OCI-LY7 (cell line): ENCODE measurements at regions not wholly inside any gene's neighbourhood (a gene's known extent, or its start where the extent isn't known, plus 50 kb on each side); places are given as distances from the start of the nearest gene placed in this dataset.

Experiments used
- BruUV-seq: library from RNA; stranded (reverse); fragments of 400-500 nt; replicated peaks from 2 replicates; lab custom pipeline; 2021; lab: Mats Ljungman, UMichigan
- CTCF ChIA-PET: fragments of 300-600 bp; sonication (Branson Sonifier 250); formaldehyde crosslinking; loops from one replicate; lab custom pipeline; 2022; ENCODE audit warnings: antibody characterized with exemption; ENCODE audit not compliant: unreplicated experiment; lab: Charles Lee
- POLR2A ChIA-PET: fragments of 300-600 bp; sonication (Branson Sonifier 250); formaldehyde crosslinking; loops from one replicate; lab custom pipeline; 2022; ENCODE audit warnings: antibody characterized with exemption; lab: Charles Lee
- DNase-seq: peaks from one replicate; pipeline ENCODE4 v3.0.0-alpha.2; 2015; ENCODE audit warnings: low spot score
- H2AFZ ChIP-seq: fragments of 200-600 bp; sonication (generic), shearing (Covaris generic); 2 replicates; pipeline ENCODE4 v1.6.1; 2014; ENCODE audit warnings: mild to moderate bottlenecking, antibody characterized with exemption, low read length, moderate library complexity
- H3K27ac ChIP-seq: fragments of 200-600 bp; sonication (generic); 2 replicates; pipeline ENCODE4 v1.5.1; 2014; ENCODE audit warnings: mixed run types, low read depth, mild to moderate bottlenecking, moderate library complexity, low read length, inconsistent platforms; ENCODE audit not compliant: poor library complexity, severe bottlenecking
- H3K36me3 ChIP-seq: fragments of 200-600 bp; sonication (generic); 2 replicates; pipeline ENCODE4 v1.6.1; 2014; ENCODE audit warnings: mild to moderate bottlenecking, antibody characterized with exemption, low read length, moderate library complexity, mixed read lengths; ENCODE audit not compliant: insufficient read depth
- H3K4me1 ChIP-seq: fragments of 200-600 bp; sonication (generic); 2 replicates; pipeline ENCODE4 v1.5.1; 2014; ENCODE audit warnings: mild to moderate bottlenecking, low read length; ENCODE audit not compliant: insufficient read depth, poor library complexity, severe bottlenecking
- H3K4me2 ChIP-seq: fragments of 200-600 bp; sonication (generic); 2 replicates; pipeline ENCODE4 v1.6.1; 2014; ENCODE audit warnings: mild to moderate bottlenecking, low read length
- H3K4me3 ChIP-seq: fragments of 200-600 bp; sonication (generic); 2 replicates; pipeline ENCODE4 v1.5.1; 2014; ENCODE audit warnings: mild to moderate bottlenecking, low read depth, low read length; ENCODE audit not compliant: poor library complexity, severe bottlenecking
- H3K79me2 ChIP-seq: fragments of 200-600 bp; sonication (generic); 2 replicates; pipeline ENCODE4 v1.6.1; 2016; ENCODE audit warnings: low read depth, mild to moderate bottlenecking, low read length, moderate library complexity, mixed read lengths; ENCODE audit not compliant: insufficient read depth
- H3K9me2 ChIP-seq: fragments of 200-600 bp; sonication (generic); 2 replicates; pipeline ENCODE4 v1.6.1; 2016; ENCODE audit warnings: mild to moderate bottlenecking, low read length, mixed read lengths; ENCODE audit not compliant: insufficient read depth
- H3K9me3 ChIP-seq: fragments of 200-600 bp; sonication (generic); 2 replicates; pipeline ENCODE4 v1.6.1; 2014; ENCODE audit warnings: mild to moderate bottlenecking, mixed run types, low read length, mixed read lengths
- H4K20me1 ChIP-seq: fragments of 200-600 bp; sonication (generic); 2 replicates; pipeline ENCODE4 v1.6.1; 2014; ENCODE audit warnings: mild to moderate bottlenecking, antibody characterized with exemption, low read length, moderate library complexity, mixed read lengths; ENCODE audit not compliant: insufficient read depth
- EZH2phosphoT487 ChIP-seq: fragments of 200-600 bp; sonication (generic); IDR thresholded peaks from 2 replicates; pipeline ENCODE4 v1.6.1; 2018; ENCODE audit warnings: low read depth, borderline replicate concordance, mild to moderate bottlenecking, mixed run types, antibody characterized with exemption, low read length, moderate library complexity, mixed read lengths
- intact Hi-C: fragments of 100-400 bp; cut with micrococcal nuclease; formaldehyde crosslinking; loops from one replicate; pipeline ENCODE4 v1.10.0; 2022; ENCODE audit not compliant: unreplicated experiment
- TF ChIP-seq, protein P1 (sequence below): fragments of 200-600 bp; sonication (generic); conservative IDR thresholded peaks from 2 replicates; pipeline ENCODE4 v1.5.1; 2014; ENCODE audit warnings: mild to moderate bottlenecking, antibody characterized with exemption, low read length, moderate library complexity, mixed read lengths

DNA sequence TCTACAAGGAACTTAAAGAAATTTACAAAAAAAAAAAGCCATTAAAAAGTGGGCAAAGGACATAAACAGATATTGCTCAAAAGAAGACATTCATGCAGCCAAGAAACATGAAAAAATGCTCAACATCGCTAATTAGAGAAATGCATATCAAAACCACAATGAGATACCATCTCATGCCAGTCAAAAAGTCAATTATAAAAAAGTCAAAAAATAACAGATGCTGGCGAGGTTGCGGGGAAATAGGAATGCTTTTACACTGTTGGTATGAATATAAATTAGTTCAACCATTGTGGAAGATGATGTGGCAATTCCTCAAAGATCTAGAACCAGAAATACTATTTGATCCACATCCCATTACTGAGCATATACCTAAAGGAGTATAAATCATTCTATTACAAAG, 411.9 kb upstream of the MARCKS start:
- Histone ChIP-seq H2AFZ (no peak overlapping the region), H3K27ac (no peak overlapping the region), H3K4me1 (no peaks in the 10 kb centered on the region), H3K4me3 (no peak overlapping the region), H3K36me3 (no peaks in the 10 kb centered on the region), H3K4me2 (no peak overlapping the region), H4K20me1 (no peaks in the 10 kb centered on the region), H3K9me2 (no peaks in the 10 kb centered on the region), H3K9me3 (no peaks in the 10 kb centered on the region), H3K79me2 (no peaks in the 10 kb centered on the region)
- no peak for DNase-seq
- intact Hi-C loops = no loop called here
- ChIA-PET CTCF (no interaction called here), POLR2A (interaction anchor here (0.7 kb wide), 1 partner anchor 19 kb away, joined by 5 read pairs; no protein-coding TSS in a partner anchor)
- no peak for TF ChIP-seq EZH2phosphoT487
- TF ChIP-seq, protein P1, sequence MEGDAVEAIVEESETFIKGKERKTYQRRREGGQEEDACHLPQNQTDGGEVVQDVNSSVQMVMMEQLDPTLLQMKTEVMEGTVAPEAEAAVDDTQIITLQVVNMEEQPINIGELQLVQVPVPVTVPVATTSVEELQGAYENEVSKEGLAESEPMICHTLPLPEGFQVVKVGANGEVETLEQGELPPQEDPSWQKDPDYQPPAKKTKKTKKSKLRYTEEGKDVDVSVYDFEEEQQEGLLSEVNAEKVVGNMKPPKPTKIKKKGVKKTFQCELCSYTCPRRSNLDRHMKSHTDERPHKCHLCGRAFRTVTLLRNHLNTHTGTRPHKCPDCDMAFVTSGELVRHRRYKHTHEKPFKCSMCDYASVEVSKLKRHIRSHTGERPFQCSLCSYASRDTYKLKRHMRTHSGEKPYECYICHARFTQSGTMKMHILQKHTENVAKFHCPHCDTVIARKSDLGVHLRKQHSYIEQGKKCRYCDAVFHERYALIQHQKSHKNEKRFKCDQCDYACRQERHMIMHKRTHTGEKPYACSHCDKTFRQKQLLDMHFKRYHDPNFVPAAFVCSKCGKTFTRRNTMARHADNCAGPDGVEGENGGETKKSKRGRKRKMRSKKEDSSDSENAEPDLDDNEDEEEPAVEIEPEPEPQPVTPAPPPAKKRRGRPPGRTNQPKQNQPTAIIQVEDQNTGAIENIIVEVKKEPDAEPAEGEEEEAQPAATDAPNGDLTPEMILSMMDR = no peak
- no TSS peak for BruUV-seq

DNA sequence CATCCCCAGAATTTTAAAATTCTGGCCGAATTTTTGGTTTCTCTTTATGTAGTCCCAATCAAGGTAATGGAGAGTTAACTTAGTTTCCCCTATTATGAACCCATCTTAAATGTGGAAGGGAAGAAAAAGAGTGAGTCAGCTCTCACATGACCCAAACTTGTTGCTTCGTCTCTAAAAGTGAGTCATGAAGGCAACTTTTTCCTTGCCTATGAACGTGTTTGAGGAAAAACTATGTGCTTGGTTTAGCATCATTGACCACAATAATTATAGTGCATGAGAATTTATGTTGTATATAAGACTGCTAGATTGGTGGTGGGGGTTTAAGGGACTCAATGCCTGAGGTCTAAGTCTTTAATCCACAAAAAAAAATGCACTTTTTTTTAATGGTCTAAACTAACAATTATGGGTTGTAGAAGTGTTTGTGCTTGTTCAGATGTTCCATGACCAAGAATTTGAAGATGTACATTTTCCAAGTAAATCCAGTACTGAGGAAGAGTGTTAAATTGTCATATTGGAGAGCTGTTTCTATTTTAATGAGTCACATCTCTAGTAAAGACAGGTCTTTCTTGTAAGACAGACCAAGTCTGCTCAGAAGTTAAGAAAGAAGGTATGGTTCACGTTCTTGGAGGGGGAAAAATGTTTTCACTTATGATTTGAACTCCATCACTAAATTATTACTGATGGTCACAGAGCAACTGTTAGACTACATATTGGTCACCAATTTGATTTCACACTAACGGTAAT, 409.9 kb upstream of the MARCKS start:
- Histone ChIP-seq H3K36me3 (no peaks in the 10 kb centered on the region), H4K20me1 (no peaks in the 10 kb centered on the region), H3K4me3 (no peak overlapping the region), H3K4me2 (no peak overlapping the region), H2AFZ (no peak overlapping the region), H3K27ac (no peak overlapping the region), H3K79me2 (no peaks in the 10 kb centered on the region), H3K9me2 (no peaks in the 10 kb centered on the region), H3K4me1 (no peaks in the 10 kb centered on the region), H3K9me3 (no peaks in the 10 kb centered on the region)
- TF ChIP-seq, protein P1 = no peak
- no peak for TF ChIP-seq EZH2phosphoT487
- no peak for DNase-seq
- intact Hi-C loops = no loop called here
- ChIA-PET POLR2A (interaction anchor here (0.7 to 1.1 kb wide), 2 partner anchors 20 to 992 kb away, joined by 3 read pairs; no protein-coding TSS in a partner anchor), CTCF (no interaction called here)
- BruUV-seq = no TSS peak

DNA sequence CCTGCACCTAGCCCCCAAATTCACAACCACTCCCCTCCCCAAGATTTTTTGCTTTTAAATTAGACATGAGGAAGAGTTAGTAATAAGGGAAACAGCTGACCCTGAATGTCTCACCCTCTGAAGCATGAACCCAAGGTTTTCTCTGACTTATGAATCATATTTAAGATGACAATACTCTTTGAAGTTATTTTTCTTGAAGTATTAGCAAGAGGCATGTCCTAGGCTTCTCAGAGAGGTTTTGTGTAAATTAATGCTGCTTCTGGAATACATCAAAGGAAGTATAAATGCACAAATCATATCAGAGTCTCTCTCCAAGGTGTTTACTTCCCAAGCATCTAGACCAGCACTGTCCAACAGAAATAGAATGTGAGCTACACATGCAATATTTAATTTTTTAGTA, 408.1 kb upstream of the MARCKS start:
- intact Hi-C loops = no loop called here
- CTCF ChIA-PET = no interaction called here

More for the DNA sequence above, 408.1 kb upstream of the MARCKS start:
- Histone ChIP-seq H3K4me2 (no peak overlapping the region), H3K4me1 (no peaks in the 10 kb centered on the region), H4K20me1 (no peaks in the 10 kb centered on the region), H3K9me2 (no peaks in the 10 kb centered on the region), H3K79me2 (no peaks in the 10 kb centered on the region), H3K27ac (no peak overlapping the region), H2AFZ (no peak overlapping the region), H3K9me3 (no peaks in the 10 kb centered on the region), H3K4me3 (no peak overlapping the region), H3K36me3 (no peaks in the 10 kb centered on the region)
- POLR2A ChIA-PET = interaction anchor here (0.5 to 1.2 kb wide), 3 partner anchors 8 to 212 kb away, joined by 3 to 5 read pairs (median 5); no protein-coding TSS in a partner anchor
- no TSS peak for BruUV-seq
- DNase-seq = no peak
- TF ChIP-seq EZH2phosphoT487 = no peak
- TF ChIP-seq, protein P1 = no peak
